Kidney (tissue), 13 donors: ENCODE measurements at regions not wholly inside any gene's neighbourhood (a gene's known extent, or its start where the extent isn't known, plus 50 kb on each side); places are given as distances from the start of the nearest gene placed in this dataset.

Experiments used
- DNase-seq, 5 donors: peaks; one replicate each; pipeline ENCODE4 v3.0.0-alpha.2; 2013 to 2020
- FAIRE-seq: peaks from 2 replicates; lab custom pipeline; 2012; peaks lifted over from hg19 to GRCh38; lab: Jason Lieb, UNC
- H3K27ac ChIP-seq, 2 donors: one replicate each; pipeline ENCODE4 v1.7.0; 2013; ENCODE audit warnings: low read depth in 2 of 2, low read length in 2 of 2, inconsistent platforms in 1 of 2
- H3K27me3 ChIP-seq: one replicate; pipeline ENCODE4 v1.7.1; 2013; ENCODE audit warnings: low read length, inconsistent platforms; ENCODE audit not compliant: control insufficient read depth, insufficient read depth
- H3K36me3 ChIP-seq, 3 donors: one replicate each; pipeline versions ENCODE4 v1.7.0 to v1.7.1; 2013; ENCODE audit warnings: low read length in 3 of 3, control low read depth in 1 of 3, inconsistent platforms in 1 of 3; ENCODE audit not compliant: insufficient read depth in 3 of 3, control insufficient read depth in 2 of 3
- H3K4me1 ChIP-seq, 3 donors: one replicate each; pipeline versions ENCODE4 v1.7.0 to v1.7.1; 2013; ENCODE audit warnings: low read length in 3 of 3, inconsistent platforms in 1 of 3, low read depth in 1 of 3; ENCODE audit not compliant: control insufficient read depth in 2 of 3, insufficient read depth in 2 of 3
- H3K4me3 ChIP-seq, 3 donors: one replicate each; pipeline versions ENCODE4 v1.7.0 to v1.8.1; 2013; ENCODE audit warnings: low read length in 3 of 3, control low read depth in 1 of 3, inconsistent platforms in 1 of 3
- H3K9ac ChIP-seq, 3 donors: one replicate each; pipeline versions ENCODE4 v1.7.0 to v1.7.1; 2013; ENCODE audit warnings: low read length in 3 of 3, control low read depth in 1 of 3, inconsistent platforms in 1 of 3
- H3K9me3 ChIP-seq, 3 donors: one replicate each; pipeline versions ENCODE4 v1.7.0 to v1.7.1; 2013; ENCODE audit warnings: low read length in 3 of 3, control low read depth in 1 of 3, inconsistent platforms in 1 of 3; ENCODE audit not compliant: control insufficient read depth in 2 of 3, insufficient read depth in 1 of 3
- intact Hi-C: fragments of 100-400 bp; cut with DNase I; formaldehyde crosslinking; loops from one replicate; pipeline ENCODE4 v1.11.1; 2022
- TF ChIP-seq, protein P1 (sequence below): IDR thresholded peaks from 3 replicates; pipeline ENCODE4 v1.5.1; 2012; ENCODE audit warnings: mild to moderate bottlenecking, moderate library complexity, borderline replicate concordance; ENCODE audit not compliant: insufficient read depth; ENCODE audit errors: extremely low read depth
- donor health status: control.
- donor health status: control.
- donor health status: control.
- donor health status: control.
- donor health status: control.
- donor health status: DM: yes; HTN: yes; CAD: no.
- donor health status: Normal renal cell carcinoma (clear cell type).

GRCh38 chr5:153879596-153879995, 159.1 kb downstream of the FAM114A2 start:
- intact Hi-C loops: no loop called here
- FAIRE-seq (no peak), DNase-seq (no peak)
- Histone ChIP-seq H3K4me1 (no peaks in the 10 kb centered on the region), H3K36me3 (no peaks in the 10 kb centered on the region), H3K9me3 (peaks cover 0 to 4% (median 0%) of the 10 kb centered on the region in 3 donors), H3K27me3 (no peaks in the 10 kb centered on the region), H3K27ac (no peak overlapping the region), H3K9ac (no peak overlapping the region), H3K4me3 (no peak overlapping the region)
- TF ChIP-seq, protein P1, sequence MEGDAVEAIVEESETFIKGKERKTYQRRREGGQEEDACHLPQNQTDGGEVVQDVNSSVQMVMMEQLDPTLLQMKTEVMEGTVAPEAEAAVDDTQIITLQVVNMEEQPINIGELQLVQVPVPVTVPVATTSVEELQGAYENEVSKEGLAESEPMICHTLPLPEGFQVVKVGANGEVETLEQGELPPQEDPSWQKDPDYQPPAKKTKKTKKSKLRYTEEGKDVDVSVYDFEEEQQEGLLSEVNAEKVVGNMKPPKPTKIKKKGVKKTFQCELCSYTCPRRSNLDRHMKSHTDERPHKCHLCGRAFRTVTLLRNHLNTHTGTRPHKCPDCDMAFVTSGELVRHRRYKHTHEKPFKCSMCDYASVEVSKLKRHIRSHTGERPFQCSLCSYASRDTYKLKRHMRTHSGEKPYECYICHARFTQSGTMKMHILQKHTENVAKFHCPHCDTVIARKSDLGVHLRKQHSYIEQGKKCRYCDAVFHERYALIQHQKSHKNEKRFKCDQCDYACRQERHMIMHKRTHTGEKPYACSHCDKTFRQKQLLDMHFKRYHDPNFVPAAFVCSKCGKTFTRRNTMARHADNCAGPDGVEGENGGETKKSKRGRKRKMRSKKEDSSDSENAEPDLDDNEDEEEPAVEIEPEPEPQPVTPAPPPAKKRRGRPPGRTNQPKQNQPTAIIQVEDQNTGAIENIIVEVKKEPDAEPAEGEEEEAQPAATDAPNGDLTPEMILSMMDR: no peak

- intact Hi-C loops: no loop called here
These were observed 172.5 kb downstream of the FAM114A2 start for GRCh38 chr5:153866176-153866575.

DNA sequence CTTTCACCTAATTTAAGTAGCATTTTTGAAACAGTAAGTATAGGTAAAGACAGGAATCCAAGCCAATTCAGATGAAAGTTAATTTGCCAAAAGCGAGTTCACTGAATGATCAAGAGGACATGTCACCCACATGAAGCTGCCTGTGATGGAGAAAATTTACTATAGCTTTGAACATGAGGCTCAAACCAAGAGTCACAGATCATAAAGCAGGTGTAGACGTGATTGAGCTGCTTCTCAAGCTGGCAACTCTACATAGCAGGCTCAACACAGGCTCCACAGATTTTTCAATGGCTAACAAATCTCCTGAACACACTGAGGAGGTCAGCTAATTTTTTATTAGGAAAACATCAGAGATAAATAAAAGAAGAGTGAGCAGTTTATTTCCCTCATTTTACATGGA, 173.7 kb downstream of the FAM114A2 start:
- TF ChIP-seq, protein P1: no peak
- intact Hi-C loops: no loop called here
- no peak for FAIRE-seq
- H3K36me3 ChIP-seq: no peaks in the 10 kb centered on the region
- H3K27ac ChIP-seq: no peak overlapping the region
- peak in 3 of 5 donors; percentile 43 to 80 (median 72) for DNase-seq
- no peaks in the 10 kb centered on the region for H3K27me3 ChIP-seq
- no peak overlapping the region for H3K9ac ChIP-seq
- no peak overlapping the region for H3K4me3 ChIP-seq
- no peaks in the 10 kb centered on the region for H3K4me1 ChIP-seq
- H3K9me3 ChIP-seq: peaks cover 0 to 2% (median 0%) of the 10 kb centered on the region in 3 donors

More at GRCh38 chr5:153866176-153866575, 172.5 kb downstream of the FAM114A2 start:
- TF ChIP-seq, protein P1: no peak
- no peak overlapping the region for H3K9ac ChIP-seq
- no peak overlapping the region for H3K4me3 ChIP-seq
- H3K27ac ChIP-seq: no peak overlapping the region
- no peak for DNase-seq
- no peaks in the 10 kb centered on the region for H3K27me3 ChIP-seq
- no peaks in the 10 kb centered on the region for H3K4me1 ChIP-seq
- peaks cover 0 to 2% (median 0%) of the 10 kb centered on the region in 3 donors for H3K9me3 ChIP-seq
- no peaks in the 10 kb centered on the region for H3K36me3 ChIP-seq
- FAIRE-seq: no peak

- peaks cover 0 to 2% (median 0%) of the 10 kb centered on the region in 3 donors for H3K9me3 ChIP-seq
- H3K9ac ChIP-seq: no peak overlapping the region
- H3K27ac ChIP-seq: no peak overlapping the region
- H3K27me3 ChIP-seq: no peaks in the 10 kb centered on the region
- FAIRE-seq (no peak), DNase-seq (peak in 1 of 5 donors; percentile 12)
- no peaks in the 10 kb centered on the region for H3K36me3 ChIP-seq
- TF ChIP-seq, protein P1: no peak
- H3K4me3 ChIP-seq: no peak overlapping the region
- intact Hi-C loops: no loop called here
- no peaks in the 10 kb centered on the region for H3K4me1 ChIP-seq
These were observed 174.8 kb downstream of the FAM114A2 start for GRCh38 chr5:153863951-153864350.
